ENCODE measurements at regions not wholly inside any gene's neighbourhood (a gene's known extent, or its start where the extent isn't known, plus 50 kb on each side); places are given as distances from the start of the nearest gene placed in this dataset.
A peak's percentile ranks its signal among the peaks of the same experiment; 100 is the strongest.

DNA sequence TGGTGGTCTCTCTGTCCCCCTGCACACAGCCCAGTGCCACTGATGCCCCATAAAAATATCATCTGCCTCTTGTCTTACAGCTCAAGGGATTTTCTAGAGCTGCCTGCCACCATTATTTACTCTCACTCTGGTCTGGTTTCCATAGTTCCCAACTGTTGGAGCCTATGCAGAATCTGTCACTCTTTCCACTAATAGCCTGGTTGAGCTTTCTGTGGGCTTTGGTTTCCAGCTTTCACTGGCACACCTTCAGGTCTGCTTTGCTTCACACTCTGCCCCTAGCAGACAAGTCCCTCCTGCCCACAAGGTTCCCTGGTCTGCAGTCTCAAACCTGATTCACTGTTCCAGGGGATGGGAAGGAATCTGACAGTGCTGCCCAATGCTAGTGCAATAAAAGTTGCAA is 103.0 kb upstream of the FTMT start:
- DNase-seq, result no peak
- Histone ChIP-seq H3K27me3 (ENCODE audit: control insufficient read depth, insufficient read depth, low read length) (no peaks in the 10 kb centered on the region), H3K36me3 (replicated peaks; ENCODE audit: control insufficient read depth, insufficient read depth, low read length) (no peaks in the 10 kb centered on the region), H3K4me3 (ENCODE audit: insufficient read depth, low read depth, low read length) (no peak overlapping the region)

DNA sequence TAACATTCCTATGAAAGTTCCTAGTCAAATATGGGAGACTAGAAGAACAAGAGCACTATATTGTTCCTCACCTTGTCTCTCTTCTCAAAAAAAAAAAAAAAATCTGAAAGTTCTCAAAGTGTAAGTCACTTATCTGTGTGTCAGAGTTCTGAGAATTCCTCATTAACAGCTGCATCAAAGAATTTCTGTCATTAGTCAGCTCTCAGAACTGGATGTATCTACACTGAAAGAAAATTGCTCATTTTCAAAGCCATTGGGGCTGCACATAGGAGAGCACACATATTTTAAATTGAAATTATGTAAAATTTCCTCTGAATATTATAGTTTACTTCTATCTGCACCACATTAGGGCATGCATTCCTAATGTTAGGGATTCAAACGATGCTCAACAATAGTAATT is 99.5 kb upstream of the FTMT start:
- no peaks in the 10 kb centered on the region for H3K36me3 ChIP-seq (replicated peaks; ENCODE audit: control insufficient read depth, insufficient read depth, low read length)
- no peaks in the 10 kb centered on the region for H3K27me3 ChIP-seq (ENCODE audit: control insufficient read depth, insufficient read depth, low read length)
- no peak for DNase-seq
- no peak overlapping the region for H3K4me3 ChIP-seq (ENCODE audit: insufficient read depth, low read depth, low read length)

DNA sequence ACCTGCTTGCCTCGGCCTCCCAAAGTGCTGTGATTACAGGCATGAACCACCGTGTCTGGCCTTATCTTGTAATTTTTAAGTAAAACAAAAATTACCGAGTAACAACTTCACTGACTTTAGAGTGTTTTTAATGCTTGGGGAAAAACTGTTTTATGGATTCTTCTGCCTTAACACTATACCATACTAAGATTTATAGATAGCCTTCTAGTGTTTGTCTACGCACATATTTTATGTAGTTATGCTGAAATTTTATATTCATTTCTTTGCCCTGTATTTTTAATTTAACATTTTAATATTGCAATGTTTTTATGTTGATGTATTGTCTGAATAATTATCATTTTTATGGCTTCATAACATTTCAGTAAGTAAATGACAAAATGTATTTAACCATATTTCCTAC is 96.4 kb upstream of the FTMT start:
- no peaks in the 10 kb centered on the region for H3K27me3 ChIP-seq (ENCODE audit: control insufficient read depth, insufficient read depth, low read length)
- H3K36me3 ChIP-seq (replicated peaks; ENCODE audit: control insufficient read depth, insufficient read depth, low read length), result no peaks in the 10 kb centered on the region
- DNase-seq, result no peak

DNA sequence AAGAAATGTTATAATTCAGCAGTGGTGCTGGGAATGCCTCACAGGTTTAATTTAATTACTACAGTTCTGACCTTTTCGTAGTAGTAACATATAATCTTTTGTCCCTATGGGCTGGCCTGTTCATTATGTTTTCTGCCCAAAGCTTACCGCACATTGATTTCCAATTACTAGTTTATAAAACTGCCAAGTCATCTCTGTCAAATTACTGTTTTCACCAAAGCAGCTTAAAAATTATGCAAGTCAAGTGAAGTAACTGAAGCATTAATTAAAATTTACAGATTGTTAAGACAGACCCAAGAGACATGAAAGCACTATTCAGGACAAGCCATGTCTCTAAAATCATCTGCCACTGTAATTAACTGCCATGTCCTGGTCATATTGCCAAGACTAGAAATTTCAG is 93.9 kb upstream of the FTMT start:
- Histone ChIP-seq H3K36me3 (replicated peaks; ENCODE audit: control insufficient read depth, insufficient read depth, low read length) (no peaks in the 10 kb centered on the region), H3K27me3 (ENCODE audit: control insufficient read depth, insufficient read depth, low read length) (no peaks in the 10 kb centered on the region), H3K4me3 (ENCODE audit: insufficient read depth, low read depth, low read length) (no peak overlapping the region)
- no peak for DNase-seq

More for the DNA sequence above, 96.4 kb upstream of the FTMT start:
- H3K4me3 ChIP-seq (ENCODE audit: insufficient read depth, low read depth, low read length), result no peak overlapping the region

DNA sequence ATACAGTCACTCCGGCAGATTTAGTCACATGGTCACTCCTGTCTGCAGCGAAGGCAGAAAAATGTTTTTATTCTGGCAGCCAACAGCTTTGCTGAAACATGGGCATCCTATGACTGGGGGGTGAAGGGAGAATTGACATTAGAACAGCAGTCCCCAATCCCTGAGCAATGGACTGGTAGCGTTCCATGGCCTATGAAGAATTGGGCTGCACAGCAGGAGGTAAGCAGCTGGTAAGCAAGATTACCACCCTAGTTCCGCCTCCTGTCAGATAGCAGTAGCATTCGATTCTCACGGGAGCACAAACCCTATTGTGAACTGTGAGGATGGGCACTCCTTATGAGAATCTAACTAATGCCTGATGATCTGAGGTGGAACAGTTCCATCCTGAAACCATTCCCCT is 93.1 kb upstream of the FTMT start:
- Histone ChIP-seq H3K4me3 (ENCODE audit: insufficient read depth, low read depth, low read length) (no peak overlapping the region), H3K27me3 (ENCODE audit: control insufficient read depth, insufficient read depth, low read length) (no peaks in the 10 kb centered on the region), H3K36me3 (replicated peaks; ENCODE audit: control insufficient read depth, insufficient read depth, low read length) (no peaks in the 10 kb centered on the region)
- DNase-seq, result no peak

GRCh38 chr5:121762426-121762825 is 89.3 kb upstream of the FTMT start:
- no peak overlapping the region for H3K4me3 ChIP-seq (ENCODE audit: insufficient read depth, low read depth, low read length)
- no peaks in the 10 kb centered on the region for H3K27me3 ChIP-seq (ENCODE audit: control insufficient read depth, insufficient read depth, low read length)
- no peak for DNase-seq
- no peaks in the 10 kb centered on the region for H3K36me3 ChIP-seq (replicated peaks; ENCODE audit: control insufficient read depth, insufficient read depth, low read length)

DNA sequence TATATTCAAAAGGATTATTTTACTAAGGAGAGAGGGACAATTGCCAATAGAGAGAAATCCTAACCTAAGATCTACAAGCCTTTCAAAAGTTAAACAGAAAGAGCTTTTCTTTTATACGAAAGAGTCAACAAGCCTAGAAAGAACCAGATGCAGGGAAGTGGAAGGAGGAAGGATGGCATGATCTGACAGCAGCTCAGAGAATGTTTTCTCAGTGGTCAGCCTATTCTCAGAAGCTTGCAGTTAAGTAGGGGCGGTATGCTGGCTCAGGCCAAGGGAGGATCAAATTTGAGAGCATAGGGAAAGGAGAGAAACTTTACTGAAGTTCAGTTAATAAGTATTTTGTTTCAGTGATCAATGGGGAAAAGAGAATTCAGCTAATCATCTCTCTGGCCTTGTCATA is 88.0 kb upstream of the FTMT start:
- DNase-seq, result no peak
- H3K27me3 ChIP-seq (ENCODE audit: control insufficient read depth, insufficient read depth, low read length), result no peaks in the 10 kb centered on the region
- no peaks in the 10 kb centered on the region for H3K36me3 ChIP-seq (replicated peaks; ENCODE audit: control insufficient read depth, insufficient read depth, low read length)
- H3K4me3 ChIP-seq (ENCODE audit: insufficient read depth, low read depth, low read length), result no peak overlapping the region

- Histone ChIP-seq H3K36me3 (replicated peaks; ENCODE audit: control insufficient read depth, insufficient read depth, low read length) (no peaks in the 10 kb centered on the region), H3K27me3 (ENCODE audit: control insufficient read depth, insufficient read depth, low read length) (no peaks in the 10 kb centered on the region), H3K4me3 (ENCODE audit: insufficient read depth, low read depth, low read length) (no peak overlapping the region)
- no peak for DNase-seq
Measured at GRCh38 chr5:121780406-121780805, 71.3 kb upstream of the FTMT start.

DNA sequence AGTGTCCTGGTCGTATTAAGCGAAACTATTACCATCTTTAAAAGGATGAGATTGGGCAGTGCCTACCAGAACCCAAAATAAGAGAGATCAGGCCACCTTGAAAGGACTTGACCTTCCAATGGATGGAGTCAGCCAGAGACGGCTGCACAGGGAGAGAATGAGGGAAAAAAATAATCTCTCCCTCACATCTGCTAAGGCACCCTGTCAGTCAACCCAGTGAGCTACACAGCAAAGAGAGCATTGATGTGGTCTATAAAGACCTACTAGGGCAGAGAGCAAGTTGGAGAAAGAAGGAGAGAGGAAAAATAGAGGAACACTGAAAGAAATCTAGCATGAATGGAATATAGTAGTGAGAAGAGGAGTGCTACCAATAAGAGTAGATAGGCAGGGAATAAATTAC is 68.0 kb upstream of the FTMT start:
- DNase-seq, result no peak
- H3K27me3 ChIP-seq (ENCODE audit: control insufficient read depth, insufficient read depth, low read length), result no peaks in the 10 kb centered on the region
- no peak overlapping the region for H3K4me3 ChIP-seq (ENCODE audit: insufficient read depth, low read depth, low read length)
- no peaks in the 10 kb centered on the region for H3K36me3 ChIP-seq (replicated peaks; ENCODE audit: control insufficient read depth, insufficient read depth, low read length)

DNA sequence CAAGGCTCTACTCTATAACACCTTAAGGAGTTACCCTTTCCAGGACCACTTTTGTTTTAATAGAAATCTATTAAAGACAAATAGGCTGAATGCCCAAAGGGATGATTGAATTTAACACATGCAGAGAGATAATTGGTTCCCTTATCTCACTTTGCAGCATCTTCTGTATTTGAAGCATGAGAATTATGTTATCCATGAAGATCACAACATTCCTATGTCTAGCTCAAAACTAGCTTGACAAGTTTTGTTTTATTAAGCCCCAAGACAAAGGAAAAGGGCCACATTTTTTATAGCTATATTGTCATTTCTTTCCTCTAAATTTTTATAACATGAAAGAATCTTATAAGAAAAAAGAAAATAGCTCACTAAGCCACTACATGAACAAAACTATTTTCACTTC is 57.9 kb upstream of the FTMT start:
- DNase-seq, result no peak
- Histone ChIP-seq H3K4me3 (ENCODE audit: insufficient read depth, low read depth, low read length) (no peak overlapping the region), H3K27me3 (ENCODE audit: control insufficient read depth, insufficient read depth, low read length) (no peaks in the 10 kb centered on the region), H3K36me3 (replicated peaks; ENCODE audit: control insufficient read depth, insufficient read depth, low read length) (no peaks in the 10 kb centered on the region)

DNA sequence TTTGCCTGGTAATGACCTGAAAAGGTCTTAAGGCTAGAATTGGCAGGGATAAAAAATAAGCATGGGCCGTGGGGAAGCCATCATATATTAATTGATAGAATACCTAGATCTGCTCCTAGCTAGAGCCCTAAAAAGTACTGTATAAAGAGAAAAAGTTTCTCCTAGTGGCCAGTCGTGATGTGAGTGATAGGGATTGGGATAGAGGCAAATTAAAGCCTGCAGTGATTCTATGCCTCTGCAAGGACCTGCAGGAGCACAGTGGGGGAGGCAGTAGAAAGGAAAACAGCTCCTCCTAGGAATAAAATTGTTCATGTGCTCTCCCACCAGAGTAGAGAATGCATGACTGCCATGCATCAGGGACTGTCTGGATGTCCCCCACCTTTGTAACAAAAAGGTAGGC is 56.2 kb upstream of the FTMT start:
- no peaks in the 10 kb centered on the region for H3K27me3 ChIP-seq (ENCODE audit: control insufficient read depth, insufficient read depth, low read length)
- H3K36me3 ChIP-seq (replicated peaks; ENCODE audit: control insufficient read depth, insufficient read depth, low read length), result no peaks in the 10 kb centered on the region
- DNase-seq, result peak; percentile 2
- H3K4me3 ChIP-seq (ENCODE audit: insufficient read depth, low read depth, low read length), result no peak overlapping the region

GRCh38 chr5:121797681-121798518 is 53.8 kb upstream of the FTMT start:
- DNase-seq, result peak; percentile 0
- no peaks in the 10 kb centered on the region for H3K27me3 ChIP-seq (ENCODE audit: control insufficient read depth, insufficient read depth, low read length)
- H3K4me3 ChIP-seq (ENCODE audit: insufficient read depth, low read depth, low read length), result no peak overlapping the region
- no peaks in the 10 kb centered on the region for H3K36me3 ChIP-seq (replicated peaks; ENCODE audit: control insufficient read depth, insufficient read depth, low read length)
